Mesenteric fat pad (tissue), 1 donor: ENCODE measurements at regions not wholly inside any gene's neighbourhood (a gene's known extent, or its start where the extent isn't known, plus 50 kb on each side); places are given as distances from the start of the nearest gene placed in this dataset.
"Not testable (repeated sequence)": the region's sequence is repeated elsewhere in the genome, so short reads cannot be mapped to it uniquely, and the experiment has no call there.

Experiments
- DNase-seq: peaks from one replicate; pipeline ENCODE4 v3.0.0-alpha.2; 2020; ENCODE audit warnings: low spot score
- donor health status: DM: yes; HTN: yes; CAD: no.

- DNase-seq, result no peak
These were observed 188.7 kb downstream of the ZNF716 start for GRCh38 chr7:57638666-57639065.

- no peak for DNase-seq
These were observed 191.6 kb downstream of the ZNF716 start for GRCh38 chr7:57641521-57642067.

GRCh38 chr7:57642730-57643129 is 192.8 kb downstream of the ZNF716 start:
- DNase-seq, result no peak

GRCh38 chr7:57646219-57646900 is 196.4 kb downstream of the ZNF716 start:
- DNase-seq, result peak; percentile 68

- no peak for DNase-seq
These were observed 196.9 kb downstream of the ZNF716 start for GRCh38 chr7:57646901-57647246.

GRCh38 chr7:57650401-57650800 is 200.4 kb downstream of the ZNF716 start:
- DNase-seq, result not testable (repeated sequence)

GRCh38 chr7:57651006-57651405 is 201.0 kb downstream of the ZNF716 start:
- no peak for DNase-seq

- not testable (repeated sequence) for DNase-seq
These were observed 201.6 kb downstream of the ZNF716 start for GRCh38 chr7:57651611-57652010.

- DNase-seq, result no peak
These were observed 203.4 kb downstream of the ZNF716 start for GRCh38 chr7:57653262-57653830.

GRCh38 chr7:57655156-57655871 is 205.3 kb downstream of the ZNF716 start:
- not testable (repeated sequence) for DNase-seq

- not testable (repeated sequence) for DNase-seq
These were observed 209.2 kb downstream of the ZNF716 start for GRCh38 chr7:57659226-57659625.

- DNase-seq, result not testable (repeated sequence)
These were observed 227.0 kb downstream of the ZNF716 start for GRCh38 chr7:57676928-57677327.

- no peak for DNase-seq
These were observed 235.4 kb downstream of the ZNF716 start for GRCh38 chr7:57685418-57685817.
